GM21528 (cell line): ENCODE measurements at regions not wholly inside any gene's neighbourhood (a gene's known extent, or its start where the extent isn't known, plus 50 kb on each side); places are given as distances from the start of the nearest gene placed in this dataset.

ENCODE experiments used
- ATAC-seq: cut with Tn5 transposase; IDR thresholded peaks from one replicate; pipeline ENCODE4 v1.9.1; 2021; ENCODE audit warnings: mild to moderate bottlenecking, moderate library complexity; ENCODE audit not compliant: unreplicated experiment, low FRiP score

- ATAC-seq, result peak; percentile 55
Observed at GRCh38 chr6:148074738-148075137, 267.9 kb upstream of the SASH1 start.

- no peak for ATAC-seq
Observed at GRCh38 chr6:148075352-148075751, 267.3 kb upstream of the SASH1 start.

GRCh38 chr6:148076051-148076450, 266.6 kb upstream of the SASH1 start:
- ATAC-seq, result no peak

GRCh38 chr6:148080315-148080714, 262.3 kb upstream of the SASH1 start:
- no peak for ATAC-seq

- ATAC-seq, result no peak
Observed at GRCh38 chr6:148081076-148081475, 261.6 kb upstream of the SASH1 start.

- no peak for ATAC-seq
Observed at GRCh38 chr6:148082044-148082443, 260.6 kb upstream of the SASH1 start.

GRCh38 chr6:148082696-148083095, 259.9 kb upstream of the SASH1 start:
- no peak for ATAC-seq

- ATAC-seq, result no peak
Observed at GRCh38 chr6:148085631-148086331, 256.9 kb upstream of the SASH1 start.

GRCh38 chr6:148086386-148086785, 256.3 kb upstream of the SASH1 start:
- no peak for ATAC-seq

GRCh38 chr6:148086843-148087242, 255.8 kb upstream of the SASH1 start:
- no peak for ATAC-seq

- no peak for ATAC-seq
Observed at GRCh38 chr6:148087659-148088058, 255.0 kb upstream of the SASH1 start.

- no peak for ATAC-seq
Observed at GRCh38 chr6:148090326-148090725, 252.3 kb upstream of the SASH1 start.

GRCh38 chr6:148091394-148091793, 251.2 kb upstream of the SASH1 start:
- ATAC-seq, result no peak

- ATAC-seq, result no peak
Observed at GRCh38 chr6:148103436-148103835, 239.2 kb upstream of the SASH1 start.

GRCh38 chr6:148104131-148104530, 238.5 kb upstream of the SASH1 start:
- no peak for ATAC-seq

GRCh38 chr6:148105695-148106094, 236.9 kb upstream of the SASH1 start:
- no peak for ATAC-seq

- ATAC-seq, result no peak
Observed at GRCh38 chr6:148107911-148108310, 234.7 kb upstream of the SASH1 start.

GRCh38 chr6:148109732-148110131, 232.9 kb upstream of the SASH1 start:
- no peak for ATAC-seq

GRCh38 chr6:148110925-148111324, 231.7 kb upstream of the SASH1 start:
- ATAC-seq, result no peak

- ATAC-seq, result no peak
Observed at GRCh38 chr6:148112851-148113319, 229.8 kb upstream of the SASH1 start.

GRCh38 chr6:148116001-148116400, 226.6 kb upstream of the SASH1 start:
- ATAC-seq, result no peak

GRCh38 chr6:148118244-148118643, 224.4 kb upstream of the SASH1 start:
- no peak for ATAC-seq
